Right atrium auricular region (tissue), 2 donors: ENCODE measurements at regions not wholly inside any gene's neighbourhood (a gene's known extent, or its start where the extent isn't known, plus 50 kb on each side); places are given as distances from the start of the nearest gene placed in this dataset.

ENCODE experiments used
- DNase-seq: peaks from one replicate; pipeline ENCODE4 v3.0.0-alpha.2; 2019; ENCODE audit warnings: low spot score
- H3K27ac ChIP-seq, 2 donors: fragments of 200-600 bp; sonication (generic); 1 replicate in 1 of 2; 2 replicates in 1 of 2; pipeline ENCODE4 v1.5.1; 2016 to 2019
- H3K27me3 ChIP-seq, 2 donors: fragments of 200-600 bp; sonication (generic); one replicate each; pipeline versions ENCODE4 v1.5.1 to v1.6.0; 2017 to 2019
- H3K36me3 ChIP-seq: fragments of 200-600 bp; sonication (generic); one replicate; pipeline ENCODE4 v1.5.1; 2016
- H3K4me1 ChIP-seq, 2 donors: fragments of 200-600 bp; sonication (generic); one replicate each; pipeline versions ENCODE4 v1.5.1 to v1.6.0; 2017 to 2019
- H3K4me3 ChIP-seq, 2 donors: fragments of 200-600 bp; sonication (generic); 1 replicate in 1 of 2; 2 replicates in 1 of 2; pipeline ENCODE4 v1.5.1; 2017 to 2019; ENCODE audit warnings: mild to moderate bottlenecking in 1 of 2, moderate library complexity in 1 of 2
- H3K9me3 ChIP-seq, 2 donors: fragments of 200-600 bp; sonication (generic); one replicate each; pipeline ENCODE4 v1.5.1; 2019
- CTCF ChIP-seq, 2 donors: fragments of 200-600 bp; sonication (generic); IDR thresholded peaks; one replicate each; pipeline ENCODE4 v1.5.1; 2019; ENCODE audit warnings: antibody characterized with exemption in 2 of 2

GRCh38 chr14:98877065-98877464 is 394.9 kb downstream of the BCL11B start:
- Histone ChIP-seq H3K27ac (no peak overlapping the region), H3K27me3 (no peaks in the 10 kb centered on the region), H3K36me3 (no peaks in the 10 kb centered on the region), H3K4me1 (no peaks in the 10 kb centered on the region), H3K4me3 (no peak overlapping the region), H3K9me3 (peaks cover 0 to 15% of the 10 kb centered on the region in 2 donors)
- TF ChIP-seq CTCF (IDR thresholded peaks at IDR 0.05), result no peak
- no peak for DNase-seq

GRCh38 chr14:98878282-98878681 is 393.7 kb downstream of the BCL11B start:
- Histone ChIP-seq H3K36me3 (no peaks in the 10 kb centered on the region), H3K9me3 (peaks cover 0 to 15% of the 10 kb centered on the region in 2 donors), H3K4me1 (no peaks in the 10 kb centered on the region), H3K4me3 (no peak overlapping the region), H3K27me3 (no peaks in the 10 kb centered on the region), H3K27ac (no peak overlapping the region)
- no peak for DNase-seq
- no peak for TF ChIP-seq CTCF (IDR thresholded peaks at IDR 0.05)

- Histone ChIP-seq H3K9me3 (no peaks in the 10 kb centered on the region), H3K36me3 (no peaks in the 10 kb centered on the region), H3K4me3 (no peak overlapping the region), H3K27me3 (no peaks in the 10 kb centered on the region), H3K27ac (no peak overlapping the region), H3K4me1 (no peaks in the 10 kb centered on the region)
- TF ChIP-seq CTCF (IDR thresholded peaks at IDR 0.05), result no peak
- DNase-seq, result no peak
Observed at GRCh38 chr14:98886982-98887381, 385.0 kb downstream of the BCL11B start.

GRCh38 chr14:98888281-98888680 is 383.7 kb downstream of the BCL11B start:
- no peak for DNase-seq
- Histone ChIP-seq H3K27ac (no peak overlapping the region), H3K4me1 (no peaks in the 10 kb centered on the region), H3K27me3 (no peaks in the 10 kb centered on the region), H3K4me3 (no peak overlapping the region), H3K9me3 (no peaks in the 10 kb centered on the region), H3K36me3 (no peaks in the 10 kb centered on the region)
- TF ChIP-seq CTCF (IDR thresholded peaks at IDR 0.05), result no peak

- H3K27ac ChIP-seq, result no peak overlapping the region
- no peak for DNase-seq
- H3K4me3 ChIP-seq, result no peak overlapping the region
- no peaks in the 10 kb centered on the region for H3K36me3 ChIP-seq
- H3K4me1 ChIP-seq, result no peaks in the 10 kb centered on the region
- no peak for TF ChIP-seq CTCF (IDR thresholded peaks at IDR 0.05)
- no peaks in the 10 kb centered on the region for H3K27me3 ChIP-seq
- no peaks in the 10 kb centered on the region for H3K9me3 ChIP-seq
Observed at GRCh38 chr14:98888927-98889835, 382.8 kb downstream of the BCL11B start.

GRCh38 chr14:98889836-98890185 is 382.2 kb downstream of the BCL11B start:
- no peaks in the 10 kb centered on the region for H3K9me3 ChIP-seq
- H3K4me1 ChIP-seq, result no peaks in the 10 kb centered on the region
- H3K4me3 ChIP-seq, result no peak overlapping the region
- TF ChIP-seq CTCF (IDR thresholded peaks at IDR 0.05), result no peak
- DNase-seq, result no peak
- no peaks in the 10 kb centered on the region for H3K27me3 ChIP-seq
- no peaks in the 10 kb centered on the region for H3K36me3 ChIP-seq
- H3K27ac ChIP-seq, result no peak overlapping the region
